IMR-90 (cell line): ENCODE measurements at regions not wholly inside any gene's neighbourhood (a gene's known extent, or its start where the extent isn't known, plus 50 kb on each side); places are given as distances from the start of the nearest gene placed in this dataset.

Source experiments
- ATAC-seq: fragments of 200-7000 bp; cut with Tn5 transposase; 2 replicates; pipeline ENCODE4 v1.9.1; 2020; ENCODE audit warnings: low read depth, mild to moderate bottlenecking, moderate library complexity
- BruUV-seq: library from RNA; stranded (reverse); fragments of 400-500 nt; replicated peaks from 2 replicates; lab custom pipeline; 2021; lab: Mats Ljungman, UMichigan
- CTCF ChIA-PET: fragments of 300-600 bp; formaldehyde crosslinking; extraction: SDS; loops from one replicate; lab custom pipeline; 2021; ENCODE audit warnings: antibody characterized with exemption; lab: Yijun Ruan, JAX
- POLR2A ChIA-PET: fragments of 300-600 bp; sonication (Branson Sonifier 250); formaldehyde crosslinking; loops from one replicate; lab custom pipeline; 2022; ENCODE audit warnings: antibody characterized with exemption; ENCODE audit not compliant: unreplicated experiment; lab: Charles Lee
- DNase-seq: peaks from one replicate; pipeline ENCODE4 v3.0.0; 2013
- H2AFZ ChIP-seq: replicated peaks from 2 replicates; pipeline ENCODE3; 2013; ENCODE audit warnings: low read length, mild to moderate bottlenecking; ENCODE audit not compliant: poor library complexity
- H2AK5ac ChIP-seq: 2 replicates; pipeline ENCODE4 v1.6.1; 2013; ENCODE audit warnings: low read depth, low read length, inconsistent platforms
- H2AK9ac ChIP-seq: replicated peaks from 2 replicates; pipeline ENCODE3; 2013; ENCODE audit warnings: mild to moderate bottlenecking, low read depth, low read length, moderate library complexity; ENCODE audit not compliant: poor library complexity
- H2BK120ac ChIP-seq: 2 replicates; pipeline ENCODE4 v1.6.1; 2013; ENCODE audit warnings: low read depth, low read length, inconsistent platforms
- H2BK15ac ChIP-seq: 3 replicates; pipeline ENCODE4 v1.6.1; 2013; ENCODE audit warnings: low read depth, low read length, inconsistent platforms
- H2BK20ac ChIP-seq: 2 replicates; pipeline ENCODE4 v1.6.1; 2013; ENCODE audit warnings: low read depth, mild to moderate bottlenecking, inconsistent platforms, low read length, moderate library complexity
- H2BK5ac ChIP-seq: 2 replicates; pipeline ENCODE4 v1.6.1; 2013; ENCODE audit warnings: mild to moderate bottlenecking, low read depth, low read length, inconsistent platforms; ENCODE audit not compliant: poor library complexity, severe bottlenecking
- H3K14ac ChIP-seq: replicated peaks from 2 replicates; pipeline ENCODE4 v1.6.1; 2013; ENCODE audit warnings: low read depth, low read length, inconsistent platforms
- H3K18ac ChIP-seq: 2 replicates; pipeline ENCODE4 v1.6.1; 2013; ENCODE audit warnings: low read depth, low read length, control low read depth
- H3K23ac ChIP-seq: 2 replicates; pipeline ENCODE4 v1.6.1; 2013; ENCODE audit warnings: low read depth, low read length, inconsistent platforms
- H3K27ac ChIP-seq: 2 replicates; pipeline ENCODE4 v1.5.1; 2013; ENCODE audit warnings: mild to moderate bottlenecking, control low read depth, low read length; ENCODE audit not compliant: insufficient read depth
- H3K27me3 ChIP-seq: 2 replicates; pipeline ENCODE4 v1.6.1; 2013; ENCODE audit warnings: low read length; ENCODE audit not compliant: control insufficient read depth, insufficient read depth
- H3K36me3 ChIP-seq: 2 replicates; pipeline ENCODE4 v1.6.1; 2013; ENCODE audit warnings: low read length, mixed read lengths; ENCODE audit not compliant: control insufficient read depth, insufficient read depth
- H3K4ac ChIP-seq: 2 replicates; pipeline ENCODE4 v1.6.1; 2013; ENCODE audit warnings: low read depth, low read length, inconsistent platforms
- H3K4me1 ChIP-seq: 2 replicates; pipeline ENCODE4 v1.6.1; 2013; ENCODE audit warnings: low read length, mixed read lengths; ENCODE audit not compliant: control insufficient read depth, insufficient read depth
- H3K4me2 ChIP-seq: 2 replicates; pipeline ENCODE4 v1.6.1; 2013; ENCODE audit warnings: low read depth, mild to moderate bottlenecking, control low read depth, low read length, moderate library complexity
- H3K4me3 ChIP-seq: 2 replicates; pipeline ENCODE4 v1.5.1; 2013; ENCODE audit warnings: low read depth, mild to moderate bottlenecking, control low read depth, low read length, moderate library complexity; ENCODE audit not compliant: insufficient read depth
- H3K56ac ChIP-seq: 2 replicates; pipeline ENCODE4 v1.6.1; 2013; ENCODE audit warnings: low read length, inconsistent platforms; ENCODE audit not compliant: insufficient read depth; ENCODE audit errors: extremely low read depth
- H3K79me1 ChIP-seq, 2 experiments: 2 replicates each; pipeline ENCODE4 v1.6.1; 2013; ENCODE audit warnings: low read length in 2 of 2, inconsistent platforms in 1 of 2, low read depth in 1 of 2
- H3K9ac ChIP-seq: 2 replicates; pipeline ENCODE4 v1.6.1; 2013; ENCODE audit warnings: low read depth, low read length, control low read depth
- H3K9me1 ChIP-seq: 2 replicates; pipeline ENCODE4 v1.6.1; 2013; ENCODE audit warnings: low read length, inconsistent platforms; ENCODE audit not compliant: insufficient read depth
- H3K9me3 ChIP-seq: 2 replicates; pipeline ENCODE4 v1.6.1; 2013; ENCODE audit warnings: low read length; ENCODE audit not compliant: control insufficient read depth, insufficient read depth
- H4K20me1 ChIP-seq: 2 replicates; pipeline ENCODE4 v1.6.1; 2013; ENCODE audit warnings: low read length, inconsistent platforms; ENCODE audit not compliant: insufficient read depth
- H4K5ac ChIP-seq: 2 replicates; pipeline ENCODE4 v1.6.1; 2013; ENCODE audit warnings: mild to moderate bottlenecking, low read depth, low read length, control low read depth
- H4K8ac ChIP-seq, 2 experiments: 2 replicates each; pipeline ENCODE4 v1.6.1; 2013; ENCODE audit warnings: low read depth in 2 of 2, low read length in 2 of 2, control low read depth in 1 of 2, inconsistent platforms in 1 of 2
- H4K91ac ChIP-seq: 2 replicates; pipeline ENCODE4 v1.6.1; 2013; ENCODE audit warnings: low read depth, low read length, inconsistent platforms; ENCODE audit not compliant: insufficient read depth
- BHLHE40 ChIP-seq: fragments of 150-350 bp; IDR thresholded peaks from 2 replicates; pipeline ENCODE4 v1.6.1; 2016; ENCODE audit warnings: mild to moderate bottlenecking, low read depth, low read length
- CEBPB ChIP-seq: IDR thresholded peaks from 2 replicates; pipeline ENCODE4 v1.6.1; 2012; ENCODE audit warnings: low read depth, low read length, improper control_type of control experiment
- CHD1 ChIP-seq: IDR thresholded peaks from 2 replicates; pipeline ENCODE4 v1.6.1; 2012; ENCODE audit warnings: low read depth, low read length, improper control_type of control experiment
- FOS ChIP-seq: fragments of 150-350 bp; IDR thresholded peaks from 2 replicates; pipeline ENCODE4 v1.6.1; 2016; ENCODE audit warnings: low read depth, low read length
- MAFK ChIP-seq: IDR thresholded peaks from 2 replicates; pipeline ENCODE4 v1.6.1; 2012; ENCODE audit warnings: low read depth, low read length, improper control_type of control experiment
- MAZ ChIP-seq: IDR thresholded peaks from 2 replicates; pipeline ENCODE4 v1.6.1; 2012; ENCODE audit warnings: low read depth, mild to moderate bottlenecking, low read length, improper control_type of control experiment, moderate library complexity, borderline replicate concordance
- NFE2L2 ChIP-seq: fragments of 150-350 bp; IDR thresholded peaks from 2 replicates; pipeline ENCODE4 v1.6.1; 2016; ENCODE audit warnings: low read depth, mild to moderate bottlenecking, low read length
- POLR2A ChIP-seq: IDR thresholded peaks from 2 replicates; pipeline ENCODE4 v1.6.1; 2012; ENCODE audit warnings: mild to moderate bottlenecking, low read depth, low read length
- RCOR1 ChIP-seq: IDR thresholded peaks from 2 replicates; pipeline ENCODE4 v1.6.1; 2012; ENCODE audit warnings: mild to moderate bottlenecking, low read length, improper control_type of control experiment; ENCODE audit not compliant: insufficient replicate concordance
- RFX5 ChIP-seq: IDR thresholded peaks from 2 replicates; pipeline ENCODE4 v1.8.0; 2012; ENCODE audit warnings: low read depth, mild to moderate bottlenecking, low read length, moderate library complexity
- SMC3 ChIP-seq: fragments of 150-350 bp; IDR thresholded peaks from 2 replicates; pipeline ENCODE4 v1.6.1; 2016; ENCODE audit warnings: low read depth, mild to moderate bottlenecking, antibody characterized with exemption, low read length, moderate library complexity
- WGBS, 2 experiments: methylation state at CpG; one replicate each; pipeline versions ENCODE4 v1.1.5 to v1.1.7; 2013; ENCODE audit warnings: missing lambda C conversion rate in 2 of 2; ENCODE audit not compliant: insufficient read length in 1 of 2; ENCODE audit errors: extremely low coverage in 2 of 2; 5-methylcytosine and 5-hydroxymethylcytosine counted together
- dilution Hi-C: fragments of 300-500 bp; cut with HindIII; formaldehyde crosslinking; loops from one replicate; pipeline ENCODE4 v1.14.3; 2018; ENCODE audit warnings: low sequenced_read_pairs; ENCODE audit not compliant: unreplicated experiment
- in situ Hi-C: fragments of 300-500 bp; cut with MboI; formaldehyde crosslinking; loops from 3 replicates; pipeline ENCODE4 v1.14.3; 2019; ENCODE audit warnings: low sequenced_read_pairs, inconsistent platforms, mixed read lengths
- intact Hi-C: fragments of 100-400 bp; cut with micrococcal nuclease; formaldehyde crosslinking; loops from 2 replicates; pipeline ENCODE4 v1.10.0; 2022
- TF ChIP-seq, protein P1 (sequence below): conservative IDR thresholded peaks from 2 replicates; pipeline ENCODE4 v1.5.1; 2012; ENCODE audit warnings: mild to moderate bottlenecking, low read depth, low read length, improper control_type of control experiment
- TF ChIP-seq, protein P2 (sequence below): fragments of 150-350 bp; IDR thresholded peaks from 2 replicates; pipeline ENCODE4 v1.6.1; 2017; ENCODE audit warnings: mild to moderate bottlenecking, antibody characterized with exemption, low read length, low read depth
- TF ChIP-seq, protein P3 (sequence below): fragments of 150-350 bp; IDR thresholded peaks from 2 replicates; pipeline ENCODE4 v1.6.1; 2016; ENCODE audit warnings: low read depth, mild to moderate bottlenecking, low read length, moderate library complexity, borderline replicate concordance

DNA sequence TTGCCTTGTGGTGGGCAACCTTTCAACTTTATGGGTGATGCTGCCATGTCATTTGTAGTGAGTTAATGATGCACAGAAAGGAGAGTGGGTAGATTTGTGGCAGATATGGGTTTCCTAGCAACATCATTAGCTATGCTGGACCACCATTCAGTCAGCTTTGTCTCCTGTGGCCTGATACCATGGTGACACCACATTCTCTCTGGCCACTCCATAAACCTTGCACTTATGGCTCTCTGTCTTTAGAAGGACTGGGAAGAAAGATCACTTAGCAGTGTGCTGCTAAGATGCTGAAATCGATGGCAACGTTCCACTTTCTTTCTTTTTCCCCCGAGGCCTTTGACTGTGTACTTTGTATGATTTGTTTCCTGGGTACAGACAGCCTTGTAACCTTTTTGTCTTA, 95.0 kb upstream of the SOX3 start:
- Histone ChIP-seq H3K36me3 (no peaks in the 10 kb centered on the region), H3K4me1 (no peaks in the 10 kb centered on the region), H2BK5ac (no peak overlapping the region), H3K18ac (no peak overlapping the region), H4K5ac (no peak overlapping the region), H3K9me3 (no peaks in the 10 kb centered on the region), H2BK20ac (no peak overlapping the region), H3K27ac (no peak overlapping the region), H3K14ac (no peak overlapping the region), H3K9ac (no peak overlapping the region), H3K27me3 (no peaks in the 10 kb centered on the region), H4K91ac (no peak overlapping the region), H3K4ac (no peak overlapping the region), H3K56ac (no peak overlapping the region), H2BK15ac (no peak overlapping the region), H2AK5ac (no peak overlapping the region), H2BK120ac (no peak overlapping the region), H4K8ac (no peak overlapping the region), H3K23ac (no peak overlapping the region), H3K4me2 (no peak overlapping the region), H3K79me1 (no peaks in the 10 kb centered on the region), H3K9me1 (no peaks in the 10 kb centered on the region), H4K20me1 (no peaks in the 10 kb centered on the region), H3K4me3 (no peak overlapping the region), H2AFZ (no peak overlapping the region), H2AK9ac (no peak overlapping the region)
- no TSS peak for BruUV-seq
- no peak for DNase-seq
- intact Hi-C loops, result no loop called here
- CTCF ChIA-PET, result no interaction called here
- POLR2A ChIA-PET, result no interaction called here
- in situ Hi-C loops, result no loop called here
- no CpG with 5 or more reads among the region's 3 CpGs for WGBS, 2 experiments
- dilution Hi-C loops, result no loop called here
- TF ChIP-seq BHLHE40, result no peak
- TF ChIP-seq RCOR1, result no peak
- no peak for TF ChIP-seq SMC3
- TF ChIP-seq CEBPB, result no peak
- no peak for TF ChIP-seq NFE2L2
- TF ChIP-seq POLR2A, result no peak
- TF ChIP-seq, protein P1, sequence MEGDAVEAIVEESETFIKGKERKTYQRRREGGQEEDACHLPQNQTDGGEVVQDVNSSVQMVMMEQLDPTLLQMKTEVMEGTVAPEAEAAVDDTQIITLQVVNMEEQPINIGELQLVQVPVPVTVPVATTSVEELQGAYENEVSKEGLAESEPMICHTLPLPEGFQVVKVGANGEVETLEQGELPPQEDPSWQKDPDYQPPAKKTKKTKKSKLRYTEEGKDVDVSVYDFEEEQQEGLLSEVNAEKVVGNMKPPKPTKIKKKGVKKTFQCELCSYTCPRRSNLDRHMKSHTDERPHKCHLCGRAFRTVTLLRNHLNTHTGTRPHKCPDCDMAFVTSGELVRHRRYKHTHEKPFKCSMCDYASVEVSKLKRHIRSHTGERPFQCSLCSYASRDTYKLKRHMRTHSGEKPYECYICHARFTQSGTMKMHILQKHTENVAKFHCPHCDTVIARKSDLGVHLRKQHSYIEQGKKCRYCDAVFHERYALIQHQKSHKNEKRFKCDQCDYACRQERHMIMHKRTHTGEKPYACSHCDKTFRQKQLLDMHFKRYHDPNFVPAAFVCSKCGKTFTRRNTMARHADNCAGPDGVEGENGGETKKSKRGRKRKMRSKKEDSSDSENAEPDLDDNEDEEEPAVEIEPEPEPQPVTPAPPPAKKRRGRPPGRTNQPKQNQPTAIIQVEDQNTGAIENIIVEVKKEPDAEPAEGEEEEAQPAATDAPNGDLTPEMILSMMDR, result no peak
- no peak for TF ChIP-seq CHD1
- TF ChIP-seq RFX5, result no peak
- TF ChIP-seq, protein P2, sequence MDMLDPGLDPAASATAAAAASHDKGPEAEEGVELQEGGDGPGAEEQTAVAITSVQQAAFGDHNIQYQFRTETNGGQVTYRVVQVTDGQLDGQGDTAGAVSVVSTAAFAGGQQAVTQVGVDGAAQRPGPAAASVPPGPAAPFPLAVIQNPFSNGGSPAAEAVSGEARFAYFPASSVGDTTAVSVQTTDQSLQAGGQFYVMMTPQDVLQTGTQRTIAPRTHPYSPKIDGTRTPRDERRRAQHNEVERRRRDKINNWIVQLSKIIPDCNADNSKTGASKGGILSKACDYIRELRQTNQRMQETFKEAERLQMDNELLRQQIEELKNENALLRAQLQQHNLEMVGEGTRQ, result no peak
- TF ChIP-seq, protein P3, sequence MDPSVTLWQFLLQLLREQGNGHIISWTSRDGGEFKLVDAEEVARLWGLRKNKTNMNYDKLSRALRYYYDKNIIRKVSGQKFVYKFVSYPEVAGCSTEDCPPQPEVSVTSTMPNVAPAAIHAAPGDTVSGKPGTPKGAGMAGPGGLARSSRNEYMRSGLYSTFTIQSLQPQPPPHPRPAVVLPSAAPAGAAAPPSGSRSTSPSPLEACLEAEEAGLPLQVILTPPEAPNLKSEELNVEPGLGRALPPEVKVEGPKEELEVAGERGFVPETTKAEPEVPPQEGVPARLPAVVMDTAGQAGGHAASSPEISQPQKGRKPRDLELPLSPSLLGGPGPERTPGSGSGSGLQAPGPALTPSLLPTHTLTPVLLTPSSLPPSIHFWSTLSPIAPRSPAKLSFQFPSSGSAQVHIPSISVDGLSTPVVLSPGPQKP, result no peak
- no peak for TF ChIP-seq FOS
- no peak for TF ChIP-seq MAFK
- TF ChIP-seq MAZ, result no peak
- no peak for ATAC-seq
